Umbilical cord (tissue), 1 donor: ENCODE measurements at regions not wholly inside any gene's neighbourhood (a gene's known extent, or its start where the extent isn't known, plus 50 kb on each side); places are given as distances from the start of the nearest gene placed in this dataset.

Experiments
- DNase-seq: peaks from one replicate; pipeline ENCODE4 v3.0.0-alpha.2; 2015; ENCODE audit warnings: low spot score

- no peak for DNase-seq
These were observed 214.7 kb upstream of the CHRNA7 start for GRCh38 chr15:31815411-31816155.

DNA sequence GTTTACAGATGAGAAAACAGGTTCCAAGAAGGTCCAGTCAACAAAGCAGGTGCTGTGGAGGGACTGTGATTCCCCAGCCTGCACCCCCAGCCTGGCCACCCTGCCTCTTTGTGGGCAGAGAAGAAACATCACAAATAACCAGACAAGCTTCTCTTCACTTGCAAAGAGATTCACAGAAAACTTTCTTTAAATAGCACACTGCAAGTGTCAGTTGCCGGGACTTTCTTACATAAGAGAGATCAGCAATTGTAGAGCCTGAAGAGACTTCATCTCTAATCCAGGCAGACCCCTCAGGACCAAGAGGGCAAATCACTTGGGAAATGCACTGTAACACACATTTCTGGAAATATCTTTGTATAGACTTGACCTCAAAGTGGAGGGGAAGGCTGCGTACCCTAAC, 207.9 kb upstream of the CHRNA7 start:
- DNase-seq = no peak

GRCh38 chr15:31824024-31824423, 206.3 kb upstream of the CHRNA7 start:
- no peak for DNase-seq

GRCh38 chr15:31828594-31828993, 201.7 kb upstream of the CHRNA7 start:
- no peak for DNase-seq

- no peak for DNase-seq
These were observed 199.7 kb upstream of the CHRNA7 start for GRCh38 chr15:31830591-31830990.

DNA sequence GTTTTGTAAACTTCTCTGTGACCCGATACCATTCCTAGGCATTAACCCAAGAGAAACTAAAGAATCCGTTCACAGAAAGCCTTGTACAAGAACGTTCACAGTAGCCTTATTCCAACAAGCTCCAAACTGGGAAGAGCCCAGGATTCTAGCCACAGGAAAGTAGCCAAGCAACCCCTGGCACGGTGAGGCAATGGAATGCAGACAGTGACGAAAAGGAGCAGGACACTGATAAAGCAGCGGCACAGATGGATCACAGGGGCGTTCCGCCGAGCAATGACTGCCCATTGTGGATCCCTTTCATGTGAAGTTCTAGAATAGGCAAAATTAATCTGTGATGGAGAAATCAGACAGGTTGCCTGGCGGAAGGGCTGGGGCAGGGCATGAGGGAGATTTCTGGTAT, 198.7 kb upstream of the CHRNA7 start:
- no peak for DNase-seq

- DNase-seq = no peak
These were observed 195.7 kb upstream of the CHRNA7 start for GRCh38 chr15:31834654-31835053.

GRCh38 chr15:31839388-31839787, 190.9 kb upstream of the CHRNA7 start:
- no peak for DNase-seq

DNA sequence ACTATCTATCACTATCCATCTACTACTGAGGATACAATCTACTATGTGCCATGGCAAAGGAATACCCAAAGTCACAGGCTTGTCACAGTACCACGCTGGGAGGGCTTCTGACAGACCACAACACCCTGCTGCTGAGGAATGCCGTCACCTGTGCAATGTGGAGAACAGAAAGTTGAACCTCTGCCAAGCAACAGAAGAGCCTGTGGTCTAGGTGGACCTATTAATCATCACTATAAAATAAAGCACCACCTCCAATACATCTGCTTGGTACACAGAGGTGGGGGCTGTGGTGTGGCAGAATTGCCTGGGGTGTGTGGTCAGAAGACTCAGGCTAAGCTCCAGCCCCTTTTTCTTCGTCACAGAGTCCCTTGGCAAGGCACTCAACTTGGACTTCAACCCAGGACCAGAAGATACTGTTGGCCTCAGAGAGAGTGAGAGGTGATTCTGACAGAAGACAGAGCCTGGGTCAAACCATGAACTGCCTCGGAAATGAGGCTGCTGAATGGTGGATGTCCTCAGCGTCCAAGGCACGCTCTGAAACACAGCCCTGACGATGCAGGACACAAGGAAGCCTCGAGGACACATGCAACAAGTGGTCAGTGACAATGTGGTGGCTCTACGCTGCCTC, 189.4 kb upstream of the CHRNA7 start:
- DNase-seq = no peak

DNA sequence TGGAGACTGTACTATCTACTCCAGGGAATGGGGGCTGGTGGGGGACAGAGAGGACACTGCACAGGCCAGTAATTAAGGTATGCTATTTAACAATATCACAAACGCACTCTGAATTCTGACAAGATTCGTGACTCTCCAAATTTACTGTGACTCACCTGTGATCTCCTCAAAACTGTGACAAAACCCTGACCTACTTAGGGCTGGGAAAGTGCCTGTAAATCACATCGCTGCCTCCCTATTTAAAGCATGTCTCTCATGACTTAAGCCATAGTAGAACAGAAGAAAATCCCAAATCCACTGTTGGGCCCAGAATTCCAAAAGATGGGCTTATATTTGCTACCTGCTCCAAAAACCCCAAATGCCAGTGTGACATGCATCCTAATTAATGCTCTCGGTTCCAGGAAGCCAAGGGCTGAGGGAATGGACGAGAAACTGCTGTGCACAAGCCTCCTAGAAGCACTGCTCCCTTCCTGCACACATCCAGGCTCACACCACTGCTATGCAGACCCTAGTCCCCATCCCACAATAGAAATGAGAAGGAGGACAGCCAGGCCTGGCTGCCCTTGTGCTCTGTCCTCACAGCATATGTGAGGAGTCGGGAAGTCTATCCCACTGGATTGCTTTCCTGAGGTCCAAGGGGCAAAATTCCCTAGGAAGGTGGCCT, 187.7 kb upstream of the CHRNA7 start:
- no peak for DNase-seq

- DNase-seq = no peak
These were observed 186.8 kb upstream of the CHRNA7 start for GRCh38 chr15:31843426-31844055.

DNA sequence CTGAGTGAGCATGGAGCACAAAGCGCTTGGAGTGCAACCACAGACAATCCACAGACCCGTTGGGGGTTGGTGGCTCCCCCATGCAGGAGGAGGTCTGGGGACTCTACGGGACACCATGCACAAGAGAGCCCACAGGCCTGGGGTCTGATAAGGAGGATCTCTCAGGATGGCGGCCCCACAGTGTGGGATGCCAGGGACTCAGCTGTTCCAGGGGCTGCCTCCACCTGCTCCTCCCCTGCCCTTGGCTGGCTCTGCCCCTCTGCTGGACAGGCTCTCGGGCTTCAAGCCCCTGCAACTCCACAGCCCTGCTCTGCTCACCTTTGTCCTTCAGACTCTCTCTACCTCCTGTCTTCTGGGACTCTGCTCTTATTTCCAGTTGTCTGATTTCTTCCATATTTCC, 184.5 kb upstream of the CHRNA7 start:
- DNase-seq = no peak

- no peak for DNase-seq
These were observed 182.4 kb upstream of the CHRNA7 start for GRCh38 chr15:31847961-31848360.

DNA sequence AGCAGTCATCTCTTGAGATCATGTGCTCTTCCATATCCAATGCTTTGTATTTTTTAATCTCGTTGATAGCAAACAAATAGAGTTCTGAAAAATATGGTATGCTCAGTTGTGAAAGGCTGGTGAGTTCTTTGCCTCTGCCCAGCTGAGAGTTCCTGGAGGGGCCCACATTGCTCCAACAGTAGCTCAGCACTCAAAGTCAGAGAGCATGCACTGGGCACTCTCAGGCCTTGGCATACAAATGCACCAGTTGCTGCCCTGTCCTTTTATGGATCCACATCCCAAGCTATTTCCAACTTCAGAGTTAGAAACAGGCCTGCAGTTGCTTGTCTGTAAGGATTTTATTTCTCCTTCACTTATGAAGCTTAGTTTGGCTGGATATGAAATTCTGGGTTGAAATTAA, 181.7 kb upstream of the CHRNA7 start:
- no peak for DNase-seq

DNA sequence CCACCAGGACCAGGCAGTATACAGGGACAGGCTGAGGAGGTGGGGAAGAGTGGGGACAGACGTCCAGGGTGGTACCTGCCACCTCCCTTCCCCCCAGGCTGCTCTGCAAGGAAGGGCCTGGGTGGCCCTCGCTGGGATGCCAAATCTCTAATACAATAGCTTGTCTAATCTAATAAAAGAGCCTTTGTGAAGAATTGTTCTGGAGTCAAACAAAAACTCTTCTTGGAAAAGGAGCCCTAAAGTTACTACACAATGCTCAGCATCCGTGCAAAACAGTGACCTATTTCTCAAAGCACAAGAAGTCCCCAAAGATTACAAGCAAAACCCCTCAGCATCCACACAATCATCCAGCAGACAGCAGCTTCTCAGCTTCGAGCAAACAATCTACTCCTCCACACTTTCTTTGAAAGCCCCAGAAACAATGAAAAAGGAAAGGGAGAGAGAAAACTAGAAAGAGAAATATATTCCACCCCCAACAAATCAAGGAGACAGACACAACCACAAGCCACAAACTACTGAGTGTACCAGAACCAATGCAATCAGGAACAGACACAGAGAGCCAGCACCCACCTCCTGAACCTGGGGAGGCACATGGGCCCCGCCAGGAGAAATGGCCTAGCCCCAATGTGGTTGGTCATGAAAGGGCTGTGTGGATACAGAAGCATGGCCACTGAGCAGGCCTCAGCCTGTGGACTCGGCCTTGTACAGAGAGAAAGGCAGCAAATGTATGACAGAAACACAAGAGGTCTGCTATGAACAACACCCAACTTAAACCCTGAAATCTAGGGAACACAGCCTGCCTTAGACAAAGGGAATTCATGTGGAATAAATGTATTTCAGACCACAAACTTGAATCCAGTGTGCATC, 177.1 kb upstream of the CHRNA7 start:
- no peak for DNase-seq

DNA sequence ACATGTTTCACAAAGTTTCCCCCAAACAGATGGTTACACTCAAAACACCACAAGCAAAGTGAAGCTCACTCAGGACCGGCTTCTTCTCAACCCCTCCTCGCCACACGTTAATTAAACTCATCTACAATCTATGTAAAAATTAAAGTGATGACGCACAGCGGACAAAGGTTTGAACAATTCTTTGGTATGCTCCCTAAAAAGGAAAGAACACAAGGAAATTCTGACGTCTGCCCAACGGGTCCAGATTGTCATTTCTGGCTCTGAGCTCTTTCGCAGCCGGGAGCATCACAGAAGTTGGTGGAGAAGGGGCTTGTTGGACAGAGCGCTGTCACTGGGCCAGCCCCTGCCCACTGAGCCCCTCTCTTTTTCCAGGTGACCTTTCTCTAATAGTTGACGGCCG, 173.7 kb upstream of the CHRNA7 start:
- no peak for DNase-seq

DNA sequence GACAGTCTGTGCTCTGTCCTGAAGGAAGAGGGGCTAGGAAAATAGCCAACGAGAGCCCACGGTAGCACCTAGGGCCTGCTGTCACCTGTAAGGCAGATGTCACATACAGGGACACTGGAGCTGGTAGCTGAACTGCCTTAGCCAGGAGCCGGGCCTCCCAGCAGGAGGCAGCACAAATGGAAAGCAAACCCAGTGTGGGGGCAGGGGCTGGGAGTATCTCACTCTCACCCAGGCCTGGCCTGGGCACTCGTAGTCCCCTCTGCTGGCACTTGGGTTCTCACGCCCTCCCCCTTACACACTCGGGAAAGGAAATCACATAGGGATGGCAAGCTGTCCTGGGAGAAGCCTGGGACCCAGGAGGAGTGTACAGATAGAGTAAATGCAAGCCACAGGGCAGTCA, 173.1 kb upstream of the CHRNA7 start:
- DNase-seq = no peak

- DNase-seq = no peak
These were observed 172.3 kb upstream of the CHRNA7 start for GRCh38 chr15:31858026-31858425.

GRCh38 chr15:31866248-31866647, 164.1 kb upstream of the CHRNA7 start:
- DNase-seq = no peak

- DNase-seq = peak; percentile 35
These were observed 162.5 kb upstream of the CHRNA7 start for GRCh38 chr15:31867536-31868442.
